GM12878 (cell line): ENCODE measurements at regions not wholly inside any gene's neighbourhood (a gene's known extent, or its start where the extent isn't known, plus 50 kb on each side); places are given as distances from the start of the nearest gene placed in this dataset.

ENCODE experiments used
- ATAC-seq: fragments of 200-7000 bp; cut with Tn5 transposase; 3 replicates; pipeline ENCODE4 v1.9.1; 2020; ENCODE audit warnings: mild to moderate bottlenecking, moderate library complexity
- BruUV-seq: library from RNA; stranded (reverse); fragments of 400-500 nt; replicated peaks from 2 replicates; lab custom pipeline; 2021; lab: Mats Ljungman, UMichigan
- CTCF ChIA-PET: fragments of 300-600 bp; sonication (Branson Sonifier 250); formaldehyde crosslinking; extraction: SDS; loops from one replicate; lab custom pipeline; 2021; ENCODE audit warnings: inconsistent platforms; lab: Yijun Ruan, JAX
- POLR2A ChIA-PET: fragments of 350-600 bp; formaldehyde crosslinking; extraction: SDS; loops from one replicate; lab custom pipeline; 2021; ENCODE audit warnings: inconsistent platforms; lab: Charles Lee
- RAD21 ChIA-PET: fragments of 300-600 bp; sonication (Branson Sonifier 250); formaldehyde crosslinking; loops from one replicate; lab custom pipeline; 2023; ENCODE audit warnings: antibody characterized with exemption; ENCODE audit not compliant: unreplicated experiment; lab: Charles Lee
- SMC1A ChIA-PET: fragments of 300-600 bp; sonication (Branson Sonifier 250); formaldehyde crosslinking; loops from one replicate; lab custom pipeline; 2023; ENCODE audit not compliant: unreplicated experiment, uncharacterized antibody; lab: Charles Lee
- DNase-seq: peaks from one replicate; pipeline ENCODE4 v3.0.0-alpha.2; 2011; ENCODE audit warnings: low read depth, low spot score
- FAIRE-seq: peaks from 3 replicates; lab custom pipeline; 2011; peaks lifted over from hg19 to GRCh38; lab: Jason Lieb, UNC
- H2AFZ ChIP-seq: 2 replicates; pipeline ENCODE4 v1.6.0; 2011; ENCODE audit warnings: low read depth, low read length, control low read depth; ENCODE audit not compliant: control insufficient read depth
- H3K27ac ChIP-seq: 2 replicates; pipeline ENCODE4 v1.5.1; 2011; ENCODE audit warnings: control low read depth; ENCODE audit not compliant: control insufficient read depth, insufficient read depth
- H3K27me3 ChIP-seq, 2 experiments: replicated peaks in 1 of 2; 2 replicates each; pipeline versions ENCODE4 v1.6.0 to v1.6.1; 2011; ENCODE audit warnings: low read length in 1 of 2; ENCODE audit not compliant: control insufficient read depth in 2 of 2, insufficient read depth in 2 of 2
- H3K36me3 ChIP-seq, 2 experiments: 2 replicates each; pipeline ENCODE4 v1.5.1; 2011; ENCODE audit warnings: low read length in 1 of 2; ENCODE audit not compliant: control insufficient read depth in 2 of 2, insufficient read depth in 2 of 2
- H3K4me1 ChIP-seq: 2 replicates; pipeline ENCODE4 v1.6.1; 2011; ENCODE audit warnings: mild to moderate bottlenecking, low read length, moderate library complexity, mixed read lengths; ENCODE audit not compliant: control insufficient read depth, insufficient read depth
- H3K4me2 ChIP-seq: 2 replicates; pipeline ENCODE4 v1.6.0; 2011; ENCODE audit warnings: control low read depth; ENCODE audit not compliant: control insufficient read depth, insufficient read depth
- H3K4me3 ChIP-seq: fragments of 200-600 bp; sonication (generic); 2 replicates; pipeline ENCODE4 v1.5.1; 2016
- H3K79me2 ChIP-seq: 2 replicates; pipeline ENCODE4 v1.6.0; 2011; ENCODE audit warnings: low read length; ENCODE audit not compliant: control insufficient read depth, insufficient read depth
- H3K9ac ChIP-seq: 2 replicates; pipeline ENCODE4 v1.8.0; 2011; ENCODE audit warnings: low read length, control low read depth, mixed read lengths; ENCODE audit not compliant: control insufficient read depth, insufficient read depth
- H3K9me3 ChIP-seq: replicated peaks from 3 replicates; pipeline ENCODE4 v1.5.1; 2011; ENCODE audit warnings: mild to moderate bottlenecking, low read length; ENCODE audit not compliant: control insufficient read depth, insufficient read depth
- H4K20me1 ChIP-seq: 2 replicates; pipeline ENCODE4 v1.6.0; 2011; ENCODE audit not compliant: control insufficient read depth, insufficient read depth
- ATF2 ChIP-seq: IDR thresholded peaks from 2 replicates; pipeline ENCODE4 v1.6.1; 2012; ENCODE audit warnings: low read length, inconsistent platforms
- BMI1 ChIP-seq: fragments of 450-650 bp; IDR thresholded peaks from 2 replicates; pipeline ENCODE4 v1.6.1; 2016; ENCODE audit warnings: mild to moderate bottlenecking, moderate library complexity, borderline replicate concordance
- HCFC1 ChIP-seq: fragments of 150-350 bp; IDR thresholded peaks from 2 replicates; pipeline ENCODE4 v1.6.1; 2014; ENCODE audit warnings: low read length
- IRF4 ChIP-seq: IDR thresholded peaks from 2 replicates; pipeline ENCODE4 v1.6.1; 2011; ENCODE audit warnings: low read depth, low read length
- JUNB ChIP-seq: IDR thresholded peaks from 2 replicates; pipeline ENCODE4 v1.6.1; 2016; ENCODE audit warnings: antibody characterized with exemption, mild to moderate bottlenecking
- NR2C1 ChIP-seq: fragments of 450-650 bp; IDR thresholded peaks from 2 replicates; pipeline ENCODE4 v1.6.1; 2017; ENCODE audit warnings: antibody characterized with exemption, mild to moderate bottlenecking, moderate library complexity
- NR2F1 ChIP-seq: fragments of 450-650 bp; conservative IDR thresholded peaks from 2 replicates; pipeline ENCODE4 v1.6.1; 2017; ENCODE audit warnings: mild to moderate bottlenecking
- RB1 ChIP-seq: fragments of 450-650 bp; formaldehyde crosslinking; IDR thresholded peaks from 2 replicates; pipeline ENCODE4 v1.6.1; 2017; ENCODE audit warnings: mild to moderate bottlenecking, borderline replicate concordance
- SPI1 ChIP-seq: IDR thresholded peaks from 2 replicates; pipeline ENCODE4 v1.6.1; 2011; ENCODE audit warnings: low read depth, mild to moderate bottlenecking, low read length, moderate library complexity, borderline replicate concordance; ENCODE audit not compliant: insufficient read depth
- SRF ChIP-seq, 2 experiments: IDR thresholded peaks; 2 replicates each; pipeline ENCODE4 v1.6.1; 2011; ENCODE audit warnings: low read depth in 2 of 2, low read length in 2 of 2, mild to moderate bottlenecking in 1 of 2, moderate library complexity in 1 of 2
- ZBTB40 ChIP-seq: fragments of 450-650 bp; IDR thresholded peaks from 2 replicates; pipeline ENCODE4 v1.6.1; 2016; ENCODE audit warnings: mild to moderate bottlenecking, moderate library complexity, borderline replicate concordance
- ZSCAN29 ChIP-seq: fragments of 450-650 bp; IDR thresholded peaks from 2 replicates; pipeline ENCODE4 v1.6.1; 2017; ENCODE audit warnings: mild to moderate bottlenecking, moderate library complexity
- WGBS: methylation state at CpG from one replicate; pipeline ENCODE4 v1.1.6; 2016; ENCODE audit warnings: low lambda C conversion rate; ENCODE audit not compliant: insufficient replicate concordance, insufficient coverage; ENCODE audit errors: missing lambda C conversion rate; 5-methylcytosine and 5-hydroxymethylcytosine counted together
- in situ Hi-C: fragments of 300-500 bp; cut with MboI; formaldehyde crosslinking; loops from 9 replicates; pipeline ENCODE4 v1.14.3; 2018; ENCODE audit warnings: mixed read lengths
- intact Hi-C: fragments of 100-400 bp; cut with micrococcal nuclease; formaldehyde crosslinking; loops from one replicate; pipeline ENCODE4 v1.14.2; 2022; ENCODE audit not compliant: unreplicated experiment
- TF ChIP-seq, protein P1 (sequence below): IDR thresholded peaks from 2 replicates; pipeline ENCODE4 v1.6.1; 2011; ENCODE audit warnings: borderline replicate concordance, low read depth, mild to moderate bottlenecking, moderate library complexity, mixed read lengths, low read length; ENCODE audit not compliant: insufficient read depth; ENCODE audit errors: extremely low read length

- no peak for TF ChIP-seq SPI1
- TF ChIP-seq SRF (IDR thresholded peaks at IDR 0.05; ENCODE audit: low read depth in 2 of 2, low read length in 2 of 2), result no peak
- no peak for TF ChIP-seq NR2C1
- no peak for TF ChIP-seq BMI1
- TF ChIP-seq ATF2, result no peak
- TF ChIP-seq ZBTB40, result no peak
- TF ChIP-seq, protein P1, sequence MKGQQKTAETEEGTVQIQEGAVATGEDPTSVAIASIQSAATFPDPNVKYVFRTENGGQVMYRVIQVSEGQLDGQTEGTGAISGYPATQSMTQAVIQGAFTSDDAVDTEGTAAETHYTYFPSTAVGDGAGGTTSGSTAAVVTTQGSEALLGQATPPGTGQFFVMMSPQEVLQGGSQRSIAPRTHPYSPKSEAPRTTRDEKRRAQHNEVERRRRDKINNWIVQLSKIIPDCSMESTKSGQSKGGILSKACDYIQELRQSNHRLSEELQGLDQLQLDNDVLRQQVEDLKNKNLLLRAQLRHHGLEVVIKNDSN, result no peak
- TF ChIP-seq HCFC1, result no peak
- TF ChIP-seq RB1, result no peak
- no peak for TF ChIP-seq NR2F1
- no peak for TF ChIP-seq ZSCAN29
- no peak for TF ChIP-seq IRF4
- TF ChIP-seq JUNB, result no peak
- TF ChIP-seq, all 136 proteins: peak for 0
- no peak for FAIRE-seq
- ChIA-PET SMC1A (no interaction called here), CTCF (no interaction called here), RAD21 (no interaction called here), POLR2A (no interaction called here)
- no TSS peak for BruUV-seq
- Histone ChIP-seq H3K4me3 (no peak overlapping the region), H3K27ac (no peak overlapping the region), H3K36me3 (no peaks in the 10 kb centered on the region), H3K4me1 (no peaks in the 10 kb centered on the region), H3K9ac (no peak overlapping the region), H3K9me3 (no peaks in the 10 kb centered on the region; the same call in 2 of the 3 replicates), H2AFZ (no peak overlapping the region), H3K27me3 (no peaks in the 10 kb centered on the region), H3K79me2 (no peaks in the 10 kb centered on the region), H3K4me2 (no peak overlapping the region), H4K20me1 (no peaks in the 10 kb centered on the region)
- no peak for ATAC-seq
- in situ Hi-C loops (no loop called here), intact Hi-C loops (no loop called here)
- DNase-seq, result no peak
- 85% methylated on average over 6 of the region's 6 CpGs for WGBS
These were observed 870.7 kb downstream of the TBC1D22A start for GRCh38 chr22:47633111-47633510.
